Endothelial cell of umbilical vein (primary cell): ENCODE measurements at regions not wholly inside any gene's neighbourhood (a gene's known extent, or its start where the extent isn't known, plus 50 kb on each side); places are given as distances from the start of the nearest gene placed in this dataset.

Experiments
- BruUV-seq: library from RNA; stranded (reverse); fragments of 400-500 nt; replicated peaks from 2 replicates; lab custom pipeline; 2021; lab: Mats Ljungman, UMichigan
- CTCF ChIA-PET: fragments of 300-600, 350-600 bp; sonication (Branson Sonifier 250); formaldehyde crosslinking; loops from one replicate; lab custom pipeline; 2021; ENCODE audit warnings: antibody characterized with exemption, inconsistent platforms; lab: Charles Lee
- POLR2A ChIA-PET: fragments of 300-600, 350-600 bp; sonication (Branson Sonifier 250); formaldehyde crosslinking; loops from one replicate; lab custom pipeline; 2021; ENCODE audit warnings: antibody characterized with exemption, inconsistent platforms; lab: Charles Lee
- DNase-seq: peaks from one replicate; pipeline ENCODE4 v3.0.0-alpha.2; 2011; ENCODE audit warnings: low read depth, low spot score
- FAIRE-seq: peaks from 2 replicates; lab custom pipeline; 2011; peaks lifted over from hg19 to GRCh38; lab: Jason Lieb, UNC
- H2AFZ ChIP-seq: 2 replicates; pipeline ENCODE4 v1.6.0; 2012; ENCODE audit warnings: low read depth, low read length, control low read depth, inconsistent platforms
- H3K27ac ChIP-seq: 2 replicates; pipeline ENCODE4 v1.5.1; 2011; ENCODE audit warnings: low read depth, mild to moderate bottlenecking, control low read depth, low read length, moderate library complexity; ENCODE audit not compliant: insufficient read depth
- H3K27me3 ChIP-seq, 2 experiments: 2 replicates each; pipeline versions ENCODE4 v1.6.0 to v1.6.1; 2011; ENCODE audit warnings: low read length in 2 of 2, mixed read lengths in 1 of 2; ENCODE audit not compliant: control insufficient read depth in 2 of 2, insufficient read depth in 2 of 2
- H3K36me3 ChIP-seq, 2 experiments: 2 replicates in 1 of 2; 3 replicates in 1 of 2; pipeline ENCODE4 v1.5.1; 2011; ENCODE audit warnings: low read length in 2 of 2, mild to moderate bottlenecking in 1 of 2, moderate library complexity in 1 of 2; ENCODE audit not compliant: control insufficient read depth in 2 of 2, insufficient read depth in 2 of 2; ENCODE audit errors: extremely low read depth in 1 of 2
- H3K4me1 ChIP-seq: 3 replicates; pipeline ENCODE4 v1.5.1; 2011; ENCODE audit warnings: mild to moderate bottlenecking, low read length; ENCODE audit not compliant: control insufficient read depth, insufficient read depth; ENCODE audit errors: extremely low read depth
- H3K4me2 ChIP-seq: 2 replicates; pipeline ENCODE4 v1.6.1; 2011; ENCODE audit warnings: low read length, control low read depth, mixed read lengths; ENCODE audit not compliant: insufficient read depth
- H3K4me3 ChIP-seq, 3 experiments: fragments of 200-600 bp in 1 of 3; sonication (generic), shearing (Covaris generic) in 1 of 3; replicated peaks in 1 of 3; 2 replicates each; pipeline ENCODE4 v1.5.1; 2011 to 2016; ENCODE audit warnings: control low read depth in 3 of 3, low read length in 3 of 3, mild to moderate bottlenecking in 2 of 3, inconsistent platforms in 1 of 3, low read depth in 1 of 3, moderate library complexity in 1 of 3; ENCODE audit not compliant: insufficient read depth in 1 of 3
- H3K79me2 ChIP-seq: 2 replicates; pipeline ENCODE4 v1.6.0; 2012; ENCODE audit warnings: low read length, inconsistent platforms; ENCODE audit not compliant: control insufficient read depth, insufficient read depth
- H3K9ac ChIP-seq: replicated peaks from 2 replicates; pipeline ENCODE3; 2011; ENCODE audit warnings: low read length, control low read depth; ENCODE audit not compliant: insufficient read depth; ENCODE audit errors: extremely low read depth
- H3K9me1 ChIP-seq: replicated peaks from 3 replicates; pipeline ENCODE4 v1.6.0; 2011; ENCODE audit warnings: mild to moderate bottlenecking, low read length; ENCODE audit not compliant: control insufficient read depth, insufficient read depth; ENCODE audit errors: extremely low read depth
- H3K9me3 ChIP-seq: replicated peaks from 2 replicates; pipeline ENCODE4 v1.5.1; 2012; ENCODE audit warnings: low read length, inconsistent platforms; ENCODE audit not compliant: control insufficient read depth, insufficient read depth
- H4K20me1 ChIP-seq: replicated peaks from 2 replicates; pipeline ENCODE3; 2011; ENCODE audit warnings: mild to moderate bottlenecking, low read length; ENCODE audit not compliant: control insufficient read depth, insufficient read depth; ENCODE audit errors: extremely low read depth
- FOS ChIP-seq: IDR thresholded peaks from 2 replicates; pipeline ENCODE4 v1.6.1; 2011; ENCODE audit warnings: mild to moderate bottlenecking, low read length, moderate library complexity, borderline replicate concordance; ENCODE audit not compliant: insufficient read depth
- GATA2 ChIP-seq: IDR thresholded peaks from 2 replicates; pipeline ENCODE4 v1.7.0; 2011; ENCODE audit warnings: low read depth, mild to moderate bottlenecking, moderate library complexity, mixed read lengths, low read length; ENCODE audit not compliant: insufficient read length, insufficient read depth
- JUN ChIP-seq: IDR thresholded peaks from 2 replicates; pipeline ENCODE4 v1.6.1; 2011; ENCODE audit warnings: borderline replicate concordance, low read depth; ENCODE audit not compliant: insufficient read length, insufficient read depth
- POLR2AphosphoS5 ChIP-seq: IDR thresholded peaks from 2 replicates; pipeline ENCODE4 v1.6.1; 2012; ENCODE audit warnings: low read depth, mild to moderate bottlenecking, control low read depth, low read length, moderate library complexity; ENCODE audit not compliant: insufficient read depth
- dilution Hi-C: fragments of 300-500 bp; cut with MboI; formaldehyde crosslinking; loops from one replicate; pipeline ENCODE4 v1.15.0; 2019; ENCODE audit warnings: low sequenced_read_pairs; ENCODE audit not compliant: extremely low pct_ligation_motif_present
- intact Hi-C: fragments of 100-400 bp; cut with micrococcal nuclease; formaldehyde crosslinking; loops from one replicate; pipeline ENCODE4 v1.10.0; 2022
- TF ChIP-seq, protein P1 (sequence below): IDR thresholded peaks from 2 replicates; pipeline ENCODE4 v1.6.1; 2011; ENCODE audit not compliant: insufficient read depth, insufficient read length
- TF ChIP-seq, protein P2 (sequence below), 2 donors: IDR thresholded peaks; 1 replicate in 1 of 2; 2 replicates in 1 of 2; pipeline ENCODE4 v1.5.1; 2011; ENCODE audit warnings: low read length in 2 of 2, mild to moderate bottlenecking in 2 of 2, moderate library complexity in 2 of 2, control low read depth in 1 of 2, inconsistent platforms in 1 of 2, low read depth in 1 of 2; ENCODE audit not compliant: insufficient read depth in 1 of 2; ENCODE audit errors: extremely low read depth in 1 of 2

DNA sequence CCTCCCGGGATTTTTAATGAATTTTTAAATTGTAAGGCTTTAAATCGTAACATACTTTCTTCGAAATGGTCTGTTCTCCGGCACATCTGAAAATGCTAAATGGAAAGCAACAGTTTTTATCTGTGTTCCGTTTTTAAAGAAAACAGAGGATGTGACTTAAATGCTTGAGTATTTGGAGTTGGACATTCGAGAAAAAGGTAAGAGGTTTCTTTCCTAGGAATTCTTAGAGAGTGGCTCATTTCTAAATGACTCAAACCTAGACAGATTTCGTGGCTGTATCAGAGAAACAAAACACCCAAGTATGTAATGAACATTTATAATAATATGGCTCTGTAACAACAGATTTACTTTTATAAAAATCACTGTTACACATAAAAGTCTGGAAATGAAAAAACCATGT, 177.6 kb upstream of the CCDC68 start:
- Histone ChIP-seq H3K4me1 (peaks cover 8% of the 10 kb centered on the region), H3K4me2 (no peak overlapping the region), H3K27ac (no peak overlapping the region), H4K20me1 (no peaks in the 10 kb centered on the region), H3K4me3 (no peak overlapping the region), H3K27me3 (peaks cover 0 to 2% of the 10 kb centered on the region in 2 experiments), H2AFZ (no peak overlapping the region), H3K36me3 (no peaks in the 10 kb centered on the region), H3K79me2 (no peaks in the 10 kb centered on the region), H3K9me1 (no peaks in the 10 kb centered on the region), H3K9ac (no peak overlapping the region), H3K9me3 (no peaks in the 10 kb centered on the region)
- intact Hi-C loops = no loop called here
- TF ChIP-seq, protein P1, sequence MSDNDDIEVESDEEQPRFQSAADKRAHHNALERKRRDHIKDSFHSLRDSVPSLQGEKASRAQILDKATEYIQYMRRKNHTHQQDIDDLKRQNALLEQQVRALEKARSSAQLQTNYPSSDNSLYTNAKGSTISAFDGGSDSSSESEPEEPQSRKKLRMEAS = no peak
- TF ChIP-seq GATA2 = peak; percentile 38
- TF ChIP-seq, protein P2, sequence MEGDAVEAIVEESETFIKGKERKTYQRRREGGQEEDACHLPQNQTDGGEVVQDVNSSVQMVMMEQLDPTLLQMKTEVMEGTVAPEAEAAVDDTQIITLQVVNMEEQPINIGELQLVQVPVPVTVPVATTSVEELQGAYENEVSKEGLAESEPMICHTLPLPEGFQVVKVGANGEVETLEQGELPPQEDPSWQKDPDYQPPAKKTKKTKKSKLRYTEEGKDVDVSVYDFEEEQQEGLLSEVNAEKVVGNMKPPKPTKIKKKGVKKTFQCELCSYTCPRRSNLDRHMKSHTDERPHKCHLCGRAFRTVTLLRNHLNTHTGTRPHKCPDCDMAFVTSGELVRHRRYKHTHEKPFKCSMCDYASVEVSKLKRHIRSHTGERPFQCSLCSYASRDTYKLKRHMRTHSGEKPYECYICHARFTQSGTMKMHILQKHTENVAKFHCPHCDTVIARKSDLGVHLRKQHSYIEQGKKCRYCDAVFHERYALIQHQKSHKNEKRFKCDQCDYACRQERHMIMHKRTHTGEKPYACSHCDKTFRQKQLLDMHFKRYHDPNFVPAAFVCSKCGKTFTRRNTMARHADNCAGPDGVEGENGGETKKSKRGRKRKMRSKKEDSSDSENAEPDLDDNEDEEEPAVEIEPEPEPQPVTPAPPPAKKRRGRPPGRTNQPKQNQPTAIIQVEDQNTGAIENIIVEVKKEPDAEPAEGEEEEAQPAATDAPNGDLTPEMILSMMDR (IDR thresholded peaks at IDR 0.05; ENCODE audit: extremely low read depth in 1 of 2, insufficient read depth in 1 of 2, low read depth in 1 of 2, low read length in 2 of 2) = no peak
- peak; percentile 61 for TF ChIP-seq FOS
- TF ChIP-seq JUN = no peak
- no peak for TF ChIP-seq POLR2AphosphoS5
- CTCF ChIA-PET = interaction anchor here (0.7 kb wide), 1 partner anchor 40 kb away, joined by 3 read pairs; no protein-coding TSS in a partner anchor
- peak; percentile 5 for DNase-seq
- POLR2A ChIA-PET = no interaction called here
- FAIRE-seq = peak; percentile 54
- dilution Hi-C loops = no loop called here
- BruUV-seq = no TSS peak
